GM18870 (cell line): ENCODE measurements at regions not wholly inside any gene's neighbourhood (a gene's known extent, or its start where the extent isn't known, plus 50 kb on each side); places are given as distances from the start of the nearest gene placed in this dataset.

Source experiments
- ATAC-seq: cut with Tn5 transposase; IDR thresholded peaks from one replicate; pipeline ENCODE4 v1.9.1; 2021; ENCODE audit warnings: moderate library complexity; ENCODE audit not compliant: unreplicated experiment

- no peak for ATAC-seq
These were observed 410.6 kb upstream of the THRB start for GRCh38 chr3:24905266-24905665.

GRCh38 chr3:24907106-24907505, 412.5 kb upstream of the THRB start:
- no peak for ATAC-seq

GRCh38 chr3:24911076-24911475, 416.4 kb upstream of the THRB start:
- no peak for ATAC-seq

- no peak for ATAC-seq
These were observed 421.0 kb upstream of the THRB start for GRCh38 chr3:24915639-24916038.

GRCh38 chr3:24917908-24918307, 423.3 kb upstream of the THRB start:
- ATAC-seq = no peak

- ATAC-seq = no peak
These were observed 428.9 kb upstream of the THRB start for GRCh38 chr3:24923570-24923969.

GRCh38 chr3:24929521-24929920, 434.9 kb upstream of the THRB start:
- ATAC-seq = no peak

GRCh38 chr3:24933401-24933800, 438.8 kb upstream of the THRB start:
- no peak for ATAC-seq

GRCh38 chr3:24936574-24936973, 441.9 kb upstream of the THRB start:
- ATAC-seq = no peak

- ATAC-seq = no peak
These were observed 442.6 kb upstream of the THRB start for GRCh38 chr3:24937228-24937627.

GRCh38 chr3:24937780-24938179, 443.1 kb upstream of the THRB start:
- no peak for ATAC-seq

GRCh38 chr3:24943961-24944360, 449.3 kb upstream of the THRB start:
- no peak for ATAC-seq

- no peak for ATAC-seq
These were observed 450.3 kb upstream of the THRB start for GRCh38 chr3:24944805-24945520.

- no peak for ATAC-seq
These were observed 450.9 kb upstream of the THRB start for GRCh38 chr3:24945563-24945962.

GRCh38 chr3:24947103-24947502, 452.5 kb upstream of the THRB start:
- ATAC-seq = no peak

- no peak for ATAC-seq
These were observed 456.5 kb upstream of the THRB start for GRCh38 chr3:24951180-24951579.

GRCh38 chr3:24952388-24952787, 457.7 kb upstream of the THRB start:
- ATAC-seq = no peak

GRCh38 chr3:24953060-24953771, 458.6 kb upstream of the THRB start:
- ATAC-seq = no peak

GRCh38 chr3:24956613-24957012, 462.0 kb upstream of the THRB start:
- ATAC-seq = no peak

GRCh38 chr3:24958271-24958670, 463.6 kb upstream of the THRB start:
- ATAC-seq = no peak

- no peak for ATAC-seq
These were observed 464.3 kb upstream of the THRB start for GRCh38 chr3:24958910-24959447.
